H1 (cell line): ENCODE measurements at regions not wholly inside any gene's neighbourhood (a gene's known extent, or its start where the extent isn't known, plus 50 kb on each side); places are given as distances from the start of the nearest gene placed in this dataset.

Experiments used
- CTCF ChIA-PET: fragments of 300-600 bp; sonication (Branson Sonifier 250); formaldehyde crosslinking; loops from one replicate; lab custom pipeline; 2021; ENCODE audit not compliant: partially characterized antibody; lab: Charles Lee
- POLR2A ChIA-PET: fragments of 300-600 bp; sonication (Branson Sonifier 250); formaldehyde crosslinking; loops from one replicate; lab custom pipeline; 2021; ENCODE audit warnings: inconsistent platforms; ENCODE audit not compliant: partially characterized antibody; lab: Charles Lee
- DNase-seq, 2 experiments: peaks; one replicate each; pipeline versions ENCODE4 v3.0.0 to v3.0.0-alpha.2; 2010 to 2022; ENCODE audit warnings: low spot score in 2 of 2, low read depth in 1 of 2, mixed read lengths in 1 of 2
- FAIRE-seq: peaks from 2 replicates; lab custom pipeline; 2011; peaks lifted over from hg19 to GRCh38; lab: Jason Lieb, UNC
- H2AFZ ChIP-seq: 2 replicates; pipeline ENCODE4 v1.8.1; 2012; ENCODE audit warnings: low read length, inconsistent platforms
- H2AK5ac ChIP-seq: 2 replicates; pipeline ENCODE4 v1.6.1; 2013; ENCODE audit warnings: low read depth, low read length
- H2BK120ac ChIP-seq: replicated peaks from 2 replicates; pipeline ENCODE3; 2013; ENCODE audit warnings: low read depth, low read length, inconsistent platforms
- H2BK12ac ChIP-seq: 2 replicates; pipeline ENCODE4 v1.6.1; 2013; ENCODE audit warnings: low read depth, low read length
- H2BK15ac ChIP-seq: 2 replicates; pipeline ENCODE4 v1.6.1; 2013; ENCODE audit warnings: low read length
- H2BK20ac ChIP-seq: 2 replicates; pipeline ENCODE4 v1.6.1; 2013; ENCODE audit warnings: low read length
- H2BK5ac ChIP-seq: 2 replicates; pipeline ENCODE4 v1.6.1; 2013; ENCODE audit warnings: low read depth, low read length
- H3K14ac ChIP-seq: 2 replicates; pipeline ENCODE4 v1.6.1; 2013; ENCODE audit warnings: inconsistent platforms; ENCODE audit not compliant: insufficient read length
- H3K18ac ChIP-seq: 2 replicates; pipeline ENCODE4 v1.6.1; 2013; ENCODE audit warnings: low read length; ENCODE audit errors: extremely low read depth
- H3K23ac ChIP-seq: 2 replicates; pipeline ENCODE4 v1.6.1; 2013; ENCODE audit warnings: inconsistent platforms; ENCODE audit not compliant: insufficient read length
- H3K23me2 ChIP-seq: 2 replicates; pipeline ENCODE4 v1.6.1; 2013; ENCODE audit warnings: low read depth, low read length
- H3K27ac ChIP-seq: 2 replicates; pipeline ENCODE4 v1.6.1; 2011; ENCODE audit warnings: low read depth, low read length, inconsistent platforms
- H3K27me3 ChIP-seq, 4 experiments: replicated peaks in 1 of 4; 1 replicate in 1 of 4; 2 replicates in 3 of 4; pipeline versions ENCODE4 v1.6.1 to v1.8.1; 2011 to 2013; ENCODE audit warnings: low read length in 3 of 4, mild to moderate bottlenecking in 3 of 4, inconsistent platforms in 2 of 4, mixed read lengths in 2 of 4, moderate library complexity in 1 of 4; ENCODE audit not compliant: control insufficient read depth in 3 of 4, insufficient read depth in 3 of 4; ENCODE audit errors: extremely low read depth in 1 of 4
- H3K36me3 ChIP-seq, 4 experiments: 2 replicates each; pipeline versions ENCODE4 v1.6.1 to v1.8.1; 2011 to 2013; ENCODE audit warnings: mild to moderate bottlenecking in 4 of 4, low read length in 3 of 4, moderate library complexity in 2 of 4, control low read depth in 1 of 4, inconsistent platforms in 1 of 4; ENCODE audit not compliant: insufficient read depth in 4 of 4, control insufficient read depth in 2 of 4
- H3K4ac ChIP-seq: replicated peaks from 2 replicates; pipeline ENCODE3; 2013; ENCODE audit warnings: low read length, low read depth, mixed read lengths, inconsistent platforms; ENCODE audit not compliant: insufficient read length
- H3K4me1 ChIP-seq, 4 experiments: replicated peaks in 1 of 4; 1 replicate in 1 of 4; 2 replicates in 3 of 4; pipeline versions ENCODE4 v1.6.1 to v1.8.1; 2011 to 2013; ENCODE audit warnings: low read length in 3 of 4, inconsistent platforms in 2 of 4, mixed read lengths in 1 of 4; ENCODE audit not compliant: insufficient read depth in 4 of 4, control insufficient read depth in 3 of 4
- H3K4me2 ChIP-seq, 2 experiments: 2 replicates each; pipeline versions ENCODE4 v1.6.1 to v1.8.1; 2011 to 2013; ENCODE audit warnings: low read depth in 2 of 2, low read length in 2 of 2, control low read depth in 1 of 2, inconsistent platforms in 1 of 2, mild to moderate bottlenecking in 1 of 2; ENCODE audit not compliant: insufficient read depth in 1 of 2
- H3K4me3 ChIP-seq, 4 experiments: fragments of 200-600, 300-600 bp in 1 of 4; sonication (generic), shearing (Covaris generic), sonication (Bioruptor Twin) in 1 of 4; 2 replicates each; pipeline versions ENCODE4 v1.5.1 to v1.8.1; 2011 to 2016; ENCODE audit warnings: low read length in 4 of 4, low read depth in 3 of 4, control low read depth in 2 of 4, inconsistent platforms in 2 of 4, mild to moderate bottlenecking in 2 of 4, mixed read lengths in 1 of 4, moderate library complexity in 1 of 4; ENCODE audit not compliant: insufficient read depth in 2 of 4; ENCODE audit errors: extremely low read depth in 1 of 4
- H3K56ac ChIP-seq: replicated peaks from 2 replicates; pipeline ENCODE3; 2013; ENCODE audit warnings: low read depth, mild to moderate bottlenecking, mixed read lengths, low read length, inconsistent platforms; ENCODE audit not compliant: insufficient read length
- H3K79me1 ChIP-seq: 2 replicates; pipeline ENCODE4 v1.6.1; 2013; ENCODE audit warnings: low read depth, low read length, control low read depth
- H3K79me2 ChIP-seq, 2 experiments: 2 replicates each; pipeline versions ENCODE4 v1.6.1 to v1.8.1; 2012 to 2013; ENCODE audit warnings: low read length in 2 of 2, mild to moderate bottlenecking in 2 of 2, inconsistent platforms in 1 of 2; ENCODE audit not compliant: insufficient read depth in 2 of 2, control insufficient read depth in 1 of 2
- H3K9ac ChIP-seq, 4 experiments: replicated peaks in 1 of 4; 1 replicate in 1 of 4; 2 replicates in 3 of 4; pipeline versions ENCODE4 v1.6.1 to v1.8.1; 2011 to 2013; ENCODE audit warnings: low read depth in 3 of 4, low read length in 3 of 4, control low read depth in 2 of 4, mild to moderate bottlenecking in 2 of 4, moderate library complexity in 2 of 4, inconsistent platforms in 1 of 4; ENCODE audit errors: extremely low read depth in 1 of 4
- H3K9me3 ChIP-seq, 2 experiments: 2 replicates each; pipeline versions ENCODE4 v1.6.1 to v1.8.1; 2012 to 2013; ENCODE audit warnings: mild to moderate bottlenecking in 2 of 2, moderate library complexity in 2 of 2, control low read depth in 1 of 2, inconsistent platforms in 1 of 2, low read depth in 1 of 2, low read length in 1 of 2, mixed read lengths in 1 of 2; ENCODE audit not compliant: insufficient read depth in 2 of 2
- H4K20me1 ChIP-seq, 2 experiments: replicated peaks in 1 of 2; 2 replicates each; pipeline versions ENCODE3 to v1.8.1; 2011 to 2013; ENCODE audit warnings: inconsistent platforms in 2 of 2, low read length in 2 of 2, mild to moderate bottlenecking in 1 of 2; ENCODE audit not compliant: insufficient read depth in 2 of 2, control insufficient read depth in 1 of 2
- H4K5ac ChIP-seq: 2 replicates; pipeline ENCODE4 v1.6.1; 2013; ENCODE audit warnings: low read length, low read depth, mixed read lengths, inconsistent platforms; ENCODE audit not compliant: insufficient read length
- H4K8ac ChIP-seq: 2 replicates; pipeline ENCODE4 v1.8.0; 2013; ENCODE audit warnings: mild to moderate bottlenecking, moderate library complexity, low read length, inconsistent platforms; ENCODE audit not compliant: insufficient read depth; ENCODE audit errors: extremely low read depth
- H4K91ac ChIP-seq: replicated peaks from 2 replicates; pipeline ENCODE3; 2013; ENCODE audit warnings: low read length, mixed read lengths, inconsistent platforms; ENCODE audit not compliant: insufficient read length
- ATF3 ChIP-seq: IDR thresholded peaks from 2 replicates; pipeline ENCODE4 v1.6.1; 2011; ENCODE audit warnings: low read depth, mild to moderate bottlenecking, low read length; ENCODE audit not compliant: insufficient read depth
- BRCA1 ChIP-seq: IDR thresholded peaks from 2 replicates; pipeline ENCODE4 v1.6.1; 2012; ENCODE audit warnings: low read depth, low read length, improper control_type of control experiment
- CBX5 ChIP-seq: fragments of 300-800, 300-1000 bp; sonication (generic); IDR thresholded peaks from 2 replicates; pipeline ENCODE4 v1.7.1; 2016; ENCODE audit warnings: antibody characterized with exemption, low read length, low read depth
- CEBPB ChIP-seq: IDR thresholded peaks from 2 replicates; pipeline ENCODE4 v1.6.1; 2012; ENCODE audit warnings: low read depth, low read length
- EP300 ChIP-seq, 2 experiments: IDR thresholded peaks; 1 replicate in 1 of 2; 2 replicates in 1 of 2; pipeline ENCODE4 v1.6.1; 2011 to 2012; ENCODE audit warnings: low read depth in 2 of 2, low read length in 2 of 2, mild to moderate bottlenecking in 2 of 2, borderline replicate concordance in 1 of 2, inconsistent platforms in 1 of 2, moderate library complexity in 1 of 2
- HDAC6 ChIP-seq: IDR thresholded peaks from one replicate; pipeline ENCODE4 v1.7.1; 2012; ENCODE audit warnings: low read depth, mild to moderate bottlenecking, inconsistent platforms, low read length, moderate library complexity
- KDM1A ChIP-seq: fragments of 200-600, 300-600 bp; sonication (generic); IDR thresholded peaks from 2 replicates; pipeline ENCODE4 v1.7.1; 2016; ENCODE audit warnings: mild to moderate bottlenecking, low read length, borderline replicate concordance
- KDM5A ChIP-seq: fragments of 200-600 bp; IDR thresholded peaks from 2 replicates; pipeline ENCODE4 v1.7.1; 2012; ENCODE audit warnings: mild to moderate bottlenecking, low read length, inconsistent platforms, mixed read lengths
- NANOG ChIP-seq: IDR thresholded peaks from 2 replicates; pipeline ENCODE4 v1.6.1; 2011; ENCODE audit warnings: low read length, low read depth, mild to moderate bottlenecking, inconsistent platforms; ENCODE audit not compliant: insufficient read depth, poor library complexity, severe bottlenecking
- SAP30 ChIP-seq: fragments of 300-600 bp; sonication (generic); IDR thresholded peaks from 2 replicates; pipeline ENCODE4 v1.7.1; 2012; ENCODE audit warnings: low read length, moderate library complexity, mild to moderate bottlenecking, inconsistent platforms; ENCODE audit not compliant: insufficient read depth, insufficient replicate concordance
- SIN3A ChIP-seq, 2 experiments: IDR thresholded peaks in 1 of 2; conservative IDR thresholded peaks in 1 of 2; 2 replicates each; pipeline ENCODE4 v1.6.1; 2011 to 2012; ENCODE audit warnings: low read length in 2 of 2, improper control_type of control experiment in 1 of 2, low read depth in 1 of 2, mild to moderate bottlenecking in 1 of 2
- SIRT6 ChIP-seq: IDR thresholded peaks from one replicate; pipeline ENCODE4 v1.7.1; 2012; ENCODE audit warnings: low read length, inconsistent platforms
- SIX5 ChIP-seq: IDR thresholded peaks from 2 replicates; pipeline ENCODE4 v1.6.1; 2011; ENCODE audit warnings: mild to moderate bottlenecking, low read depth, low read length

- FAIRE-seq, result no peak
- POLR2A ChIA-PET, result no interaction called here
- TF ChIP-seq EP300 (IDR thresholded peaks at IDR 0.05; ENCODE audit: borderline replicate concordance in 1 of 2, low read depth in 2 of 2, low read length in 2 of 2), result no peak
- no peak for TF ChIP-seq NANOG
- TF ChIP-seq BRCA1, result no peak
- no peak for TF ChIP-seq SAP30
- no peak for TF ChIP-seq CBX5
- TF ChIP-seq CEBPB, result no peak
- TF ChIP-seq SIRT6, result no peak
- no peak for TF ChIP-seq SIN3A (conservative IDR thresholded peaks at IDR 0.05 in 1 of 2, IDR thresholded peaks at IDR 0.05 in 1 of 2; ENCODE audit: low read depth in 1 of 2, low read length in 2 of 2)
- TF ChIP-seq SIX5, result no peak
- TF ChIP-seq HDAC6, result no peak
- no peak for TF ChIP-seq ATF3
- no peak for TF ChIP-seq KDM5A
- TF ChIP-seq KDM1A, result no peak
Observed at GRCh38 chr3:154050216-154050615, 71.0 kb upstream of the ARHGEF26 start.

More at GRCh38 chr3:154050216-154050615, 71.0 kb upstream of the ARHGEF26 start:
- H2BK5ac ChIP-seq, result no peak overlapping the region
- H3K36me3 ChIP-seq, result no peaks in the 10 kb centered on the region
- no peak overlapping the region for H2BK120ac ChIP-seq
- H4K20me1 ChIP-seq, result no peaks in the 10 kb centered on the region
- no peak overlapping the region for H3K4me3 ChIP-seq
- no peak overlapping the region for H3K14ac ChIP-seq
- no peaks in the 10 kb centered on the region for H3K27me3 ChIP-seq
- H3K79me1 ChIP-seq, result no peaks in the 10 kb centered on the region
- DNase-seq, result no peak
- H3K9ac ChIP-seq, result no peak overlapping the region
- no peak overlapping the region for H2BK20ac ChIP-seq
- no peak overlapping the region for H2BK15ac ChIP-seq
- H3K79me2 ChIP-seq, result no peaks in the 10 kb centered on the region
- no peaks in the 10 kb centered on the region for H3K4me1 ChIP-seq
- no peaks in the 10 kb centered on the region for H3K23me2 ChIP-seq
- no peak overlapping the region for H2BK12ac ChIP-seq
- CTCF ChIA-PET, result no interaction called here
- no peak overlapping the region for H3K4ac ChIP-seq
- H3K27ac ChIP-seq, result no peak overlapping the region
- no peak overlapping the region for H3K18ac ChIP-seq
- no peak overlapping the region for H4K91ac ChIP-seq
- H2AK5ac ChIP-seq, result no peak overlapping the region
- H4K5ac ChIP-seq, result no peak overlapping the region
- H4K8ac ChIP-seq, result no peak overlapping the region
- no peak overlapping the region for H3K23ac ChIP-seq
- no peaks in the 10 kb centered on the region for H3K9me3 ChIP-seq
- H3K56ac ChIP-seq, result no peak overlapping the region
- no peak overlapping the region for H3K4me2 ChIP-seq
- H2AFZ ChIP-seq, result no peak overlapping the region
